MV-4-11 (cell line): ENCODE measurements at regions not wholly inside any gene's neighbourhood (a gene's known extent, or its start where the extent isn't known, plus 50 kb on each side); places are given as distances from the start of the nearest gene placed in this dataset.

Source experiments
- DNase-seq: peaks from one replicate; lab custom pipeline; 2025; lab: John Stamatoyannopoulos, UW

- DNase-seq, result no peak
These were observed 135.0 kb downstream of the NMUR2 start for GRCh38 chr5:152270096-152270495.

- DNase-seq, result no peak
These were observed 135.5 kb downstream of the NMUR2 start for GRCh38 chr5:152269533-152269932.

DNA sequence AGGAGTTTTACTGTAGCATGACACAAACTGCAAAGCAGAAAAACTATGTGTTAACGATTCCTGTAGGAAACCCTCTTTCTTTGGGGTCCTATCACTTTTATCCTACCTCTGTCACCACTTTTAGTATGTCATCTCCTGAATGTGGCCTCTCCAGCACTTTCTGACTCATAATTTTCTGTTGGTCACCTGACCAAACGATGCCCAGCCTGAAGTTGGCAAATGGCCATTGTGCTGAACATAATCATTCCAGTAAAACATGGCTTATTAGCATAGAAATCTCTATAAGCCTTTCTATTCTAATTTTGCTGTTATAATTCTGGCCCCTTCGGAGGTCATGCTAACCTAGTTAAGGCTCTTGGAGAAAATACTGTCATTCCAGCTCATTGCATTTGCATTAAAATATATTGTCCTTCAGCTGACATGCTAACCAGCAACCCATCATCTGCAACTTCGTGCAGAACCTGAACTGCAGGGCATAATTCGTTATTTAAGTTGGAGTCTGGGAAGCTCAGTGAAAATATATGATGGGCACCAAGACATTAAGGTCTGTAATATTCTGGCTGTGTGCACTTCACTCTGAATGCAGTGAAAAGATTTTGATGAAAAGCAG, 140.3 kb downstream of the NMUR2 start:
- no peak for DNase-seq

- no peak for DNase-seq
These were observed 142.4 kb downstream of the NMUR2 start for GRCh38 chr5:152262667-152263066.

DNA sequence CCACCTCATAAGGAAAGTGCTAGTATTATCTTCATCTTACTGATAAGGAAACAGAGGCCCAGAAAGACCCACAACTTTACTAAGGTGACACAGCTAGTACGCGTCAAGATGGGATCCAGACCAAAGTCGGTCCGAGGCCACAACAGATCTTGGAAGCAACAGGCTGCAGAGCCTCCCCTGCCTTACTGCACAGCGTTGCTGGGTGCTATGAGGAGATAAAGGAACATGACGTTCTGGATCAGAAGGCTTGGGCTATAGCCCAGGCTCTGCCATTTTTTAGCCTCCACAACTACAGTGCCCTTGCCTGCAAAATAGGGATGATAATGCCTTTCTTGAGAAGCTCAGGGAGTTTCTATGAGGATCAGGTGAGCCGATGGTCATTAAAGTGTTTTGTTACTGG, 144.1 kb downstream of the NMUR2 start:
- DNase-seq, result no peak

GRCh38 chr5:152259702-152260101, 145.4 kb downstream of the NMUR2 start:
- no peak for DNase-seq

GRCh38 chr5:152256580-152256979, 148.5 kb downstream of the NMUR2 start:
- no peak for DNase-seq

GRCh38 chr5:152255411-152255810, 149.7 kb downstream of the NMUR2 start:
- no peak for DNase-seq

DNA sequence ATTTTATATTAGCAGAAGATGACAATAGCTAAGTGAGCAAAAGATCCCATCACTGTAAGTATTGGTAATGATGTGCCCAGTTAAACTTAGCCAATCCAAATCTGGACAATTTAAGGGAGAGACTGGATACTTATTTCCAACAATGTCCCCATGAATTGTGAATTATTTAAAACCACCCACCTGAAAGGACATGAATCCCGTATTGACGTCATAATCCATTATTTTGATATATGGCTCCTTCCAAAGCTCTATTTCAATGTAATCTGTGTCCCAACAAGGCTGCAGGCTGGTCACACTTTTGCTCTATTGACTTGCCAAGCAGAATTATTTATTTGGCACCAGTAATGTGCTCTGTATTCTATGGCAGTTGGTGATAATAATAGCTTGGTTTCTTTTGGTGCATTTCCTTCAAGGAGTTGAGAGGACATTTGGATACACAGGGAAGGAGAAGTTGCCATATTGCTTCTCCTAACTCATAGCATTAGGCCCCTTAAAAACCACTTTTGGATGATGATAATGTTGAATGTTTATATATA, 157.2 kb downstream of the NMUR2 start:
- DNase-seq, result no peak

GRCh38 chr5:152246401-152246800, 158.7 kb downstream of the NMUR2 start:
- DNase-seq, result peak; percentile 1

DNA sequence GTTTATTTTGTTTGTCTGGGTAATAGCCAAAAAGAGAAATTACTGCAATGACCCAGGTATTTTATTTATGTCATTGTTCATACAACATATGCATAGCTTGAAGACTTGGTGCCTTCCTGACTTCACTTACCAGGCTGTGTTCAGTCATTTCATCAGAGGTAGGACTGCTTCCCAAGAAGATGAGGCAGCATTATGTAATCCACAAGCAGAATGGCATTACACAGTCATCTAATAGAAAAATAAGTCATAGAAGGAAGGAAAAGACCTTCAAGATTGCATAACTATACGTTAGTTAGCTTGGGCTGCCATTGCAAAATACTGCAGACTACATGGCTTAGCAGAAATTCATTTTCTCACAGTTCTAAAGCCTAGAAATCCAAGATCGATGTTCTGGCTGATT, 167.5 kb downstream of the NMUR2 start:
- peak; percentile 18 for DNase-seq

DNA sequence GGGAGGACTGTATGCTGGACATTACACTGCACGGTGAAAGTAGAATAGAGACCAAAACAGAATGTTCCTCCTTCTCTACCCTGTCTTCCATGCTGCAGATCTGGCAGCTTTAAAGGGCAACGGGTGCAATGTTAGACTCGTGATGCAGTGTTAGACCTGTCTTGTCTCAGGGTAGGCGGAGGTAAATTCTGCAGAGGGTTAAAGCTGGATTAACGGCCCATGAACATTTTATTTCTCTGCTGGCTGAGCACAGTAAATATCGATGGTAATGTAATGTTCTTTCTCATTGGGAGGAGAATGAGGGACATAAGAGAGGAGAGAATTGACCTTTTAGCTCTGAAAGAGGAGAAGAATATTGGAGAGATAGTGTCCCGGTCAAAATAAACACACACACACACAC, 178.9 kb downstream of the NMUR2 start:
- no peak for DNase-seq

DNA sequence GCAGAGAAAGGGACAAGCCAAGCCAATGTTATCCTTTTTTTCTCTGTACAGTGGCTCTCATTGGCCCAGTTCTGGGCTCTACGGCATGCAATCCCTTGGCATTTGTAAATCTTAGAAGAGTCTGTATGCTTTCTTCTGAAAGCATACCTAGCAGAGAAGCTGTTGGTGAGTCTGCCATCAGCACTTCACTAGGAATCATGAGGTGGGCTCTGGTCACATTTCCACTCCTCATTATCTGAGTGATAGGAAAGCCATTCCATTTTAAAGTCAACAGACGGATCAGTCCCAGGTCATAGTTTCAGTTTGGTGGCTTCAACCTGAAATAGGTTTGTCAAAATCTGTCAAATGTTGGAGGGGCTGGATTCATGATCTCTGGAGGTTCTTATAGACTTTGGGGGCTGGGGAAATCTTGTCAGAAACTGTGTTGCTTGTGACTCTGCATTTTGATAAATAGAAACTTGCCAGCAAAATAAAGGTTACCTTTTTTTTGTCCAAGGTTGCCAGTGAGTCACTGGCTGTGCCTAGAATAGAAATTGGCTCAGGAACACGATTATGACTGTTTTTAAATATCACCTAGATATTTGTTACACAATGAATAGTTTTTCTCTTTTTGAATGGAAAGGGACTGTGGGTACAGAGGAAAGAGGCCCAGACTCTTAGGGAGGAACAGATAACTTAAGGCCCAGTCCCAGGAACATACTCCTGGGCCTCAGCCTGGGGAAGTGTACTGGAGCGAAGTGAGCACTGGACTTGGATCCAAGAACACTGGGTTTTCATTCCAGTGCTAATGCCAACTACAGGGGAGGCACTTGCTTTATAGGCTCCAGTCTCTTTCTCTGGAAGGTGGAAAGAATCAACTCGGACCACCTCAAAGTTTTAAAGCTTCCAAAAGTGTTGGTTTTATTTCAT, 183.1 kb downstream of the NMUR2 start:
- DNase-seq, result no peak

DNA sequence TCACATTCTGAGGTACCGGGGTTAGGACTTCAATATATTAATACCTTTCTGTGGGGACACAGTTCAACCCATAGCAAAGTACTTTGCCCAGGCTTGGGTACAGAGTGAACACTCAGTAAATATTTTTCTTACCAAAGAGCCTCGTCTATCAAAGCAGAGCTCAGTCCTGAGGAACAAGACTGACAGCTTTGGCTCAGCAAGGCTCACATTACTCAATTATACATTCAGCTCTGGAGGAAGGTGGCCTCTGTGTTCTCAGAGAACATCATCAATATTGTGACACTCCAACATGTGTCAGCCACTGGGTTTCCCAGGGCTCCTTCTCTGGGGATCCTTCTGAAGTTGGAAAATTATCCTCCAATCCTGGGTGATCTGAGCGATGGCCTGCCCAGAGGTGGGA, 186.4 kb downstream of the NMUR2 start:
- no peak for DNase-seq

DNA sequence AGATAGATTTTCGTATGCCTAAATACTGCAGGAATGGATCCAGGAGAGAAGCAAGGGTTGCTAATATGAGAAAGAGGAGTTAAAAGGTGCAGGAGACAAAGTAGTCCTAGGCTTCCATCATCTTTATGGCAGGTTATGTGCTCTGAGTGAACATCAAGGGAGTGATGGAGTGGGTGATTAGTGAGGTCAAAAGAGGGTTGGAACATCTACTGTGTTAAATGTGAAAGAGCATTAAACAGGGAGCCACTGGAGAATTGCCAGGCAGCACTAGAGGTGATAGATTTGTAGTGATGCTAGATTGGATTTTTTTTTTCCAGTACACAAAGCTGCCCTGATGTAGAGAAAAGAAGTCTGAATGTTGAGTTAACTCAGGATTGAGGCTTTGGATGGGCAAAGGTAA, 199.3 kb downstream of the NMUR2 start:
- no peak for DNase-seq

GRCh38 chr5:152202321-152202720, 202.8 kb downstream of the NMUR2 start:
- no peak for DNase-seq

DNA sequence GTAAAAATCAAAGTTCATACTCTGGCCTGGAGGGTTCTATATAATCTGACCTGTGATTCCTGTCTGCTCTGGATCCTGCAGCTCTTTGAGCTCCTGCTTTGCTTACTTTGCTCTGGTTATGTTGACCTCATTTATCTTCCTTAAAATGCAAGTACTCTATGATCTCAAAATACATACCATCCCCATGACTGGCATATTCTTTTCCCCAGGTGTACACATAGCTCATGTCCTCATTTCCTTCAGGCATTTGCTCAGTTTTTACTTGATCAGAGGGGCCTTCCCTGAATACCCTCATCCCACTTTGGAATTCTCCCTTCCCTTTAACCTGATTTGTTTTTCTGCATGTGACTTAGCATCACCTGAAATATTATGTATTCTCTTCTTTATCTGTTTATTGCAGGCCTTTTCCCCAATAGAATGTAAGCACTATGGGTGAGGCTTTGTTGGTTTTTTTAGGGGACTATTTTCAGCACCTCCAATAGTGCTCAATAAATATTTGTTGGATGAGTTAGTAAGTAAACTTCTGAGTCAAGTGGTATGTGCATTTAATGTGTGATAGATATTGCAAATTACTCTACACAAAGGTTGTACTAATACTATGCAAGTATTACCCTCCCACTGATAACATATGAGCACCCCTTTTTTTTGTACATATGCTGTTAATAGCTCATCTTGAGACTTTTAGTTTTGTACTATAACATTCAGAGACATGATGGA, 211.5 kb downstream of the NMUR2 start:
- no peak for DNase-seq

DNA sequence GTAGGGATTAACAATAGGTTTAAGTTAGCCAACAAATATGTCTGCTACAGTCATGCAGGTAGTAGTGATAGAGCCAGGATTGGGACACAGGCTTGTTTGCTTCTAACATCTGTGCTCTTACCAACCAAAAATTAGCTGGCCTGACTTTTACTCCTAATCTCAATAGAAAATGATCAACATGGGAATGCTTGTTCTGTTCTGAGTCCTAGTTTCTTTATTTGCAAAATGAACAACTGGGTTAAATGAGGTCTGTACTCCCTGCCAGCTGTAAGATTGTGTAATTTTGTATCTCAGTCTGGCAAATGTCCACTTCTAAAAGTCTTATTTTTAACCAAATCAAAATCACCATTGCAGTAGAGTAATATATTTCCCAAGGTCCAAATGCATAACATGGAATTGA, 216.8 kb downstream of the NMUR2 start:
- DNase-seq, result no peak

GRCh38 chr5:152187668-152188067, 217.4 kb downstream of the NMUR2 start:
- no peak for DNase-seq

DNA sequence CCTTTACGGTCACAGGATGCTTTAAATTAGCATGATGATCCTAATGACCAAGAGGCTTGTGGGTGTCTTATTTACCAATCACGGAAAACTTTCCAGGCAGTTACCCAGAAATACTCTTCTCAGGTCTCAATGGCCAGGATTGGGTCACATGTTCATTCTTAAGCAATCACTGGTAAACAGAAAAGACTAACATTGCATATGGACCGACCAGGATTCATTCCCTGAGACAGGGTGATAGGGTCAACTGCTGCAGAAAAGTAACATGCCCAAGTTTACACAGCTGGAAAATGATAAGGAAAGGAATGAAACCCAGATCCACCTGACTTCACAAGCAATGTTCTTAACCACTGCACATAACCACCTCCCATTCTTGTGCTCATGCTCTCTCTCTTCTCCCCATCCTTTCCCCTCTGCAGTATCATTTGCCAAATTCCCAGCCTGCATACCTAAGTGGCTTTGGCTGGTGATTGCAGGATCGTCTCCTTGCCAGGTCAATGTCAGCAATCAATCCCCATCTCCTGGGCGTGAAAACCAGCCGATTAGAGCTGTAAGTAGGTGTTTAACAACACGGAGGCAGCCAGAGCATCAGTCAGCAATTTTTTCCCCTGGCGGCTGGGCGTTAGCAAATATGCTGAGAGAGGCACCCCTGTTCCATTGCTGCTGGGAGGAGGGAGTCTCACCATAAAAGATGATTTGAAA, 219.4 kb downstream of the NMUR2 start:
- DNase-seq, result no peak

DNA sequence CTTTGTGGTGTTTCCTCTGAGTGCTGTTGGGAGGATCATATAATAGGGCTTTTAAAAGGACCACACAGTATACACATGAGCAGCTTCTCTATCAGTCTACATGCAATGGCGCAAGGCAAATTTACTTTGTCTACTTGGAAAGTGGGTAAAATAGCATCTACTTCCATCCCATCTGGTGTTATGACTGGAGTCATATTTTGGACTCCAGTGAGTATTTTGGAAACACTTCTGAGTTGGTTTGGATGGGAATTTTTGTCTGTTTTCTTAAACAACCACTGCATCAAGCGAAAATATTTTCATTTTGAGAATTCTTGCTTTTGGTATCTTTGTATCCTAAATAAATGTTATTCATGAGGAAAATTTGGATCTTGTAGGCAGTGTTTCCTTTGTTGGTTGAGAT, 220.8 kb downstream of the NMUR2 start:
- DNase-seq, result no peak

DNA sequence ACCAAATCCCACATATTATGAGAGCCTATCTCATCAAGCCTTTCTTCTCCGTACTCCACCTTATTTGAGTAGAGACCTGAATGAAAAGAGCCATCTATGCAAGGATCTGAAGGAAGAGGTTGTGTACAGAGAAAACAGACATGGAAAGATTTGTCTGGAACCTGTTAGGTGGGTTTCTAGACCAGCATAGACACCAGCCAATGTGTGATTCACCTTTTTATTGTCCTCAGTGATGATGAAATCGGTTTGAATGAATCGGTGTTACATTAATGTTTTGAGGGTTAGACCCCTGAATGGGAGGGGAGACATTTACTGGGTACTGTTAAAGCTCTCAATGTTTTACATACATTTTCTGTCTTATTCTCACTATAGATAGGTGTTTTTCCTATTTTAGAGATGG, 223.6 kb downstream of the NMUR2 start:
- DNase-seq, result no peak
